HG02588 (cell line): ENCODE measurements at regions not wholly inside any gene's neighbourhood (a gene's known extent, or its start where the extent isn't known, plus 50 kb on each side); places are given as distances from the start of the nearest gene placed in this dataset.
A peak's percentile ranks its signal among the peaks of the same experiment; 100 is the strongest.

Experiments
- ATAC-seq: cut with Tn5 transposase; IDR thresholded peaks from one replicate; pipeline ENCODE4 v1.9.1; 2021; ENCODE audit warnings: mild to moderate bottlenecking, moderate library complexity; ENCODE audit not compliant: unreplicated experiment

DNA sequence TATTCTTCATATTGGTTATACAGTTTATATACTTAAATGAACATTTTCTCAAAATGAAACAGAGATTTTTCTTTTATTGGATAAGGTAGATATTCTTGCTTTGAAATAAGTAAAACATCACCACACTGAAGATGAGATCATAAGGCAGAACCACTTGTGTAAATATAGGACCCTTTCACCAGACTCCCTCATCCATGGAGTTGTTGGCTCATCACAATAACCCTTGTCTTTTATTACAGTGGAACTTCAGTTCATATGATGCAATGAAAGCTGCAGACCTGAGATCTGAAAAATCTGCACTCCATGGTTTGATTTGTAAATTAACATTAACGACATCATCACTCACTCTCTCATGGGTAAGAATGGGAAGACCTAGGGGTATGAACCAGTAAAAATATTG, 51.9 kb upstream of the DBX2 start:
- no peak for ATAC-seq

GRCh38 chr12:45105996-45106395, 55.1 kb upstream of the DBX2 start:
- ATAC-seq, result no peak

DNA sequence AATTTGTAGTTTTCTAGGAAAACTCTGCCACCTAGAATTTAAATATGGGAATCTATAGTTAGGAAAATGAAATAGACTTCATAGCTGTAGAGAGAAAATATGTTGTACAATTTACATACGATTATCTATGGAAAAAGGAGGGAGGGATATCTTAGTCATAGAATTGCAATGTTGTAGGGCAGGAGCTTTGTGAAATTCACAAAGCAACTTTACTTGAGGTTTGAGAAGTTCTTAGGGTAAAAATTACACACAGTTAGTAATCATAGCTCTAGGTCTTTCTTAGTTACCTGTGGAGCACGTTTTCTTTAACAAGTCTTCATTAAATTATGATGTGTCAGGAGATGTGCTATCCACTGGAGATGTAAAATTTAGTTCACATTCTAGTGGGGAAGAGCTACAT, 61.4 kb upstream of the DBX2 start:
- ATAC-seq, result no peak

DNA sequence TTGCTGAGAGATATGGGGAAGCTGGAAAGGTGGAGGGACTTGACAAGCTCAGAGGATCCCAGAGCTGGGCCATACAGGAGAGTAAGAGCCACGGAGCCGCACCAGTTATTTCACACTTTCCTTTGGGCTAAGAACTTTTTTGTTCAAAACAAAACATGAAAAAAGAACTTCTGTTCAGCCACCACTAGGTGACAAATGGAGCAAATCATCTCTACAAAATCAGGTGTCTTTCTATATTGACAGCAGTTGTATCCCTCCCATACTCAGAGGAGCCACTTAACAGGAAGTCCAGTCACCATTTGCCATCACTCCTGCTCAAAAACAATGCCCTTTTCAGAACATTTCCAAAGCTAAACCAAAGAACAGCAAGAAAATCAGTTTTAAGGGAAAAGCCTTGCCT, 70.3 kb upstream of the DBX2 start:
- ATAC-seq, result no peak

DNA sequence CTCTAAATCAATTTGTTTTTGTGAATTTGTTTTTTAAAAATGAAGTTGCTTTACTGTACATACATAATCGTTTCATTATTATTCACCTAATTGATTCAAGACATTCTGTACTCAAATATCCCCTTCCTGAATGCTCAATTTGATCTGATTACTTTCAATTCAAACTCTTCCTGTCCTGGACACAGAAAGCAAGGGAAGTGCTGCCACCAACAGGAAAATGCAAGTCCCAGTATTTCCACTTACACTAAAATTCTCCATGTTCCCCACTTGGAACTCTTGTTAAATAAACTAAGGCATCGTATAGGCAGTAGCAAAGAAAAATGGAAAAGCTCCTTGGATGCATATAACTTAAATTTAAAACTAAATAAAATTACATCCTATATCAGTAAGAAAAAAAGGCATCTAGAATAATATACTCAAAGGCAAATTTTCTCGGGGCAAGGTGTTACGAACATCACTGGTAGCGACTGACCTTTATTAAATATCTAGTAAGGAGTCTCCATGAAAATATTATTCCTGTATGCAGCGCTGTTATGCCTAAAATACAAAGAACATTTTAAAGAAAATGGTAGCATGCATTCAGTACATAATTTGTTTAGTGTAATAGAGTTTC, 72.0 kb upstream of the DBX2 start:
- no peak for ATAC-seq

GRCh38 chr12:45124485-45125155, 73.7 kb upstream of the DBX2 start:
- ATAC-seq, result no peak

DNA sequence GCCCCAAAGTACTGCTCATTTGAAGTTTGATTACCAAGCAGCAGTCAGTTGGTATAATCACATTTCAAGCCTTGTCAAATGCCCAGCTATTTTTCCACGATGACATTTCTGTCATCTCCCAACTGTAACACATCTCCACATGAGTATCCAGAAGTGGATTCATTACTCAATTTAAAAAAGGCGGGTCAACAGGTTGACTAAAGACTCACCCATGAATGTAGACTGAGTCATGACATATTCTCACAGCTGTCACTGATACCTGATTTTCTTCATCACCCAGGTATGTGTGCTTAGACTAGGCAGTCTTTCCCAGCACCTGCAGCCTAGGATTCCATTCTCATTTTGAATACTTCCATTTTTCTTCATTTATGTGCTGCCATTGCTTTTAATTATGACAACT, 75.1 kb upstream of the DBX2 start:
- ATAC-seq, result no peak

- ATAC-seq, result no peak
Observed at GRCh38 chr12:45128637-45129036, 77.7 kb upstream of the DBX2 start.

DNA sequence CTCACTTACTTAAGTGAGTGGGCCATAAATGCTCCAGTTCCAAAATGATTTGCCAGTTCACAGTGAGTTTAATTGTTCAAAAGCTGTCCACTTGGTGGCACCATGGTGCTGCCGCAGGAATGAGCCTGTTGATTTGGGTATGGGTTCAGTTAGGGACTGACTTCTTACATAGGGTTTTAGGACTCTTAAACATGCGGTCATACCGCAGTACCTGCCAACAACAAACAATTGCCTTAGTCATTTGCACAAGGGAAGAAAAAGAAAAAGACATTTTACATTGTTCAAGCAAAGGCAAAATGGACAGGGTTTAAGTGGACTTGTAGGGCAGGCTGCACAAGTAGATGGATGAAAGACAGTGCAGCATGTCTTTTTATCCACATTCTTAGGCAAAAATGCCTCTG, 80.0 kb upstream of the DBX2 start:
- ATAC-seq, result peak; percentile 72

DNA sequence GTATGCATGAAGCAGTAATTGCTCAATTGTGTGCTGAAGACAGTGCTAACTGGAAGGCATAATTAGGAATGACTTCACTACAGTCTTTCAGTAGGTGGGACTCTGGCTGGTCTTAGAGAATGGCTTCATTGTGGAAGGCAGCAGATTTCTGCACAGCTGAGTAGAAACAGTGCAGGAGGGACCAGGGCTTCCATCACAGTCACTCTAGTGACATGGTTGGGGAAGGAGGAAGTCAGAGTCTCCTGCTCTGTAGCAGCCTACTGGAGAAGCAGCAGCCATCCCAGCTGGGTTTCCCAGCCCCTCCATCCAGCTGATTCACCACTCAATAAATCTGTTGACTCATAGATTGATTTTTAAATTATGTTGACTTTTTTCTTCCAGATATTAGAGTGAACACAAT, 80.6 kb upstream of the DBX2 start:
- ATAC-seq, result no peak

DNA sequence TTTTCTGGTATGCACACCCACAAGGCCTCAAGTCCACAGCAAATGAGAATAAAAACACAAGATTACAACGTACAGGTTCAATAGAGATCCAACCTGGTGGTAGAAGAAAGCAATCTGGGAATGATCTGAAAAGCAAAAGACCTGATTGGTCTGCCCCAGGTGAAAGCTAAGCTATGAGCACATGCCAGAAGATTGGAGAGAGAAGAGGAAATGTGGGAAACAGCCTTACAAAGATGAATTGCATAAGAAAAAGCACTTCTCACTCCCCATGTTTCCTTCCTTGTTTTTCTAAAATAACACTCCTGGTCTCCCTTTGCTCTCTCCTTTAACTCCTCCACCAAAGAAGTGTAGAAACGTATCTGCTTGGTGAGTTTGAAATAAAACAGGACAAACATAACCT, 77.3 kb upstream of the ANO6 start:
- no peak for ATAC-seq

GRCh38 chr12:45148006-45148405, 67.9 kb upstream of the ANO6 start:
- no peak for ATAC-seq

GRCh38 chr12:45148619-45149018, 67.3 kb upstream of the ANO6 start:
- ATAC-seq, result no peak

- no peak for ATAC-seq
Observed at GRCh38 chr12:45165284-45165683, 50.6 kb upstream of the ANO6 start.

GRCh38 chr12:45166056-45166455, 49.8 kb upstream of the ANO6 start:
- no peak for ATAC-seq
